A549 (cell line): ENCODE measurements at regions not wholly inside any gene's neighbourhood (a gene's known extent, or its start where the extent isn't known, plus 50 kb on each side); places are given as distances from the start of the nearest gene placed in this dataset.
"Not testable (repeated sequence)": the region's sequence is repeated elsewhere in the genome, so short reads cannot be mapped to it uniquely, and the experiment has no call there.

Experiments used
- ATAC-seq, 2 experiments: fragments of 200-7000 bp in 1 of 2; fragments of >200 bp in 1 of 2; cut with Nextera tagmentation in 1 of 2; cut with Tn5 transposase in 1 of 2; 3 replicates each; pipeline versions ENCODE4 v1.8.0 to v1.9.1; 2018 to 2020; ENCODE audit warnings: mild to moderate bottlenecking in 1 of 2, moderate library complexity in 1 of 2
- CTCF ChIA-PET: fragments of 300-600 bp; sonication (Branson Sonifier 250); formaldehyde crosslinking; extraction: SDS; loops from one replicate; lab custom pipeline; 2021; ENCODE audit warnings: antibody characterized with exemption, inconsistent platforms; lab: Yijun Ruan, JAX
- POLR2A ChIA-PET: fragments of 350-600 bp; formaldehyde crosslinking; extraction: SDS; loops from one replicate; lab custom pipeline; 2021; ENCODE audit warnings: antibody characterized with exemption, inconsistent platforms; lab: Yijun Ruan, JAX
- DNase-seq, 2 experiments: peaks; one replicate each; pipeline versions ENCODE4 v3.0.0 to v3.0.0-alpha.2; 2011 to 2016; ENCODE audit warnings: low read depth in 1 of 2, low spot score in 1 of 2
- FAIRE-seq: peaks from 2 replicates; lab custom pipeline; 2011; peaks lifted over from hg19 to GRCh38; lab: Jason Lieb, UNC
- H3K27ac ChIP-seq, 2 experiments: fragments of >200 bp; sonication (Bioruptor Twin); formaldehyde crosslinking; 3 replicates each; pipeline ENCODE4 v1.5.1; 2016 to 2017
- H3K4me1 ChIP-seq: fragments of >200 bp; sonication (Bioruptor Twin); formaldehyde crosslinking; 3 replicates; pipeline ENCODE4 v1.6.1; 2016
- H3K4me2 ChIP-seq: fragments of >200 bp; sonication (Bioruptor Twin); formaldehyde crosslinking; 3 replicates; pipeline ENCODE4 v1.6.1; 2016
- H3K4me3 ChIP-seq: fragments of >200 bp; sonication (Bioruptor Twin); formaldehyde crosslinking; 3 replicates; pipeline ENCODE4 v1.5.1; 2016
- H3K9me3 ChIP-seq: fragments of >200 bp; sonication (Bioruptor Twin); formaldehyde crosslinking; 3 replicates; pipeline ENCODE4 v1.6.1; 2016
- BHLHE40 ChIP-seq: IDR thresholded peaks from 2 replicates; pipeline ENCODE4 v1.6.1; 2012; ENCODE audit warnings: low read depth, low read length, inconsistent platforms
- CBX2 ChIP-seq: fragments of 200-600 bp; sonication (generic); IDR thresholded peaks from 2 replicates; pipeline ENCODE4 v1.6.1; 2016; ENCODE audit warnings: low read depth, mild to moderate bottlenecking, borderline replicate concordance
- CBX8 ChIP-seq: fragments of 200-600 bp; sonication (generic); IDR thresholded peaks from 2 replicates; pipeline ENCODE4 v1.6.1; 2016
- CHD4 ChIP-seq: fragments of 200-600 bp; sonication (generic); IDR thresholded peaks from 2 replicates; pipeline ENCODE4 v1.6.1; 2016; ENCODE audit warnings: antibody characterized with exemption, mild to moderate bottlenecking, borderline replicate concordance
- EHMT2 ChIP-seq: fragments of 200-600 bp; sonication (generic); IDR thresholded peaks from 2 replicates; pipeline ENCODE4 v1.6.1; 2016; ENCODE audit warnings: antibody characterized with exemption, low read depth, mild to moderate bottlenecking, moderate library complexity
- FOSL2 ChIP-seq, 2 experiments: fragments of 450-650 bp in 1 of 2; fragments of >200 bp in 1 of 2; sonication (Bioruptor Twin) in 1 of 2; formaldehyde crosslinking; IDR thresholded peaks; 2 replicates each; pipeline versions ENCODE4 v1.5.0 to v1.6.1; 2016 to 2020; ENCODE audit warnings: mild to moderate bottlenecking in 1 of 2, moderate library complexity in 1 of 2
- FOXS1 ChIP-seq: fragments of 250-450 bp; sonication (Bioruptor Pico); IDR thresholded peaks from 2 replicates; pipeline ENCODE4 v1.5.0; 2020; ENCODE audit warnings: mild to moderate bottlenecking, moderate library complexity
- HMGXB4 ChIP-seq: fragments of 250-450 bp; sonication (Bioruptor Pico); IDR thresholded peaks from 2 replicates; pipeline ENCODE4 v1.5.0; 2021; ENCODE audit warnings: mild to moderate bottlenecking, moderate library complexity, borderline replicate concordance
- HOXB13 ChIP-seq: fragments of 250-450 bp; sonication (Bioruptor Pico); IDR thresholded peaks from 2 replicates; pipeline ENCODE4 v1.5.0; 2020; ENCODE audit warnings: low read depth, mild to moderate bottlenecking, moderate library complexity
- HOXB5 ChIP-seq: fragments of 250-450 bp; sonication (Bioruptor Pico); IDR thresholded peaks from 2 replicates; pipeline ENCODE4 v1.5.0; 2020; ENCODE audit warnings: mild to moderate bottlenecking, moderate library complexity
- JUN ChIP-seq, 2 experiments: fragments of >200 bp; sonication (Bioruptor Twin); formaldehyde crosslinking; IDR thresholded peaks; 2 replicates in 1 of 2; 3 replicates in 1 of 2; pipeline ENCODE4 v1.6.1; 2016 to 2017
- KDM1A ChIP-seq: fragments of 200-600 bp; sonication (generic); IDR thresholded peaks from 2 replicates; pipeline ENCODE4 v1.6.1; 2016; ENCODE audit warnings: low read depth, mild to moderate bottlenecking
- MAFK ChIP-seq: fragments of 450-650 bp; IDR thresholded peaks from 2 replicates; pipeline ENCODE4 v1.6.1; 2014; ENCODE audit not compliant: partially characterized antibody
- MAX ChIP-seq: IDR thresholded peaks from 2 replicates; pipeline ENCODE4 v1.6.1; 2012
- MYC ChIP-seq: IDR thresholded peaks from 2 replicates; pipeline ENCODE4 v1.6.1; 2012; ENCODE audit warnings: mild to moderate bottlenecking, inconsistent platforms, low read length, improper control_type of control experiment, borderline replicate concordance
- NFE2L2 ChIP-seq: fragments of 150-350 bp; conservative IDR thresholded peaks from 2 replicates; pipeline ENCODE4 v1.6.1; 2014; ENCODE audit warnings: low read length
- NR3C1 ChIP-seq: fragments of >200 bp; sonication (Bioruptor Twin); formaldehyde crosslinking; IDR thresholded peaks from 3 replicates; pipeline ENCODE4 v1.6.1; 2017
- POLR2AphosphoS2 ChIP-seq: conservative IDR thresholded peaks from 2 replicates; pipeline ENCODE4 v1.6.1; 2012; ENCODE audit warnings: low read length, improper control_type of control experiment, inconsistent platforms
- RCOR1 ChIP-seq: fragments of 150-350 bp; IDR thresholded peaks from 2 replicates; pipeline ENCODE4 v1.6.1; 2014; ENCODE audit warnings: antibody characterized with exemption, low read length, low read depth
- RFX5 ChIP-seq: fragments of 450-650 bp; IDR thresholded peaks from 2 replicates; pipeline ENCODE4 v1.7.1; 2014; ENCODE audit warnings: antibody characterized with exemption, mild to moderate bottlenecking, moderate library complexity
- TP53 ChIP-seq: fragments of 250-450 bp; sonication (Bioruptor Pico); IDR thresholded peaks from 2 replicates; pipeline ENCODE4 v1.5.0; 2021; ENCODE audit warnings: mild to moderate bottlenecking, moderate library complexity
- WGBS: methylation state at CpG from one replicate; pipeline ENCODE4 v1.1.6; 2017; ENCODE audit errors: missing lambda C conversion rate; 5-methylcytosine and 5-hydroxymethylcytosine counted together
- TF ChIP-seq, protein P1 (sequence below): IDR thresholded peaks from 2 replicates; pipeline ENCODE4 v1.6.1; 2012

- Histone ChIP-seq H3K27ac (no peak overlapping the region), H3K4me1 (no peaks in the 10 kb centered on the region), H3K4me2 (no peak overlapping the region), H3K4me3 (no peak overlapping the region)
- DNase-seq, result no peak
- no peak for ATAC-seq
- WGBS, result 26% methylated on average over 7 of the region's 9 CpGs
- POLR2A ChIA-PET, result no interaction called here
- FAIRE-seq, result no peak
- CTCF ChIA-PET, result no interaction called here
- TF ChIP-seq CBX8 (no peak), CHD4 (no peak)
- TF ChIP-seq, all 56 proteins: peak for 0
- H3K9me3 ChIP-seq, result no peaks in the 10 kb centered on the region
Observed at GRCh38 chr4:81722290-81722851, 250.7 kb upstream of the RASGEF1B start.

GRCh38 chr4:81715757-81716156 lies 244.1 kb upstream of the RASGEF1B start:
- WGBS, result 8% methylated on average over 2 of the region's 5 CpGs
- TF ChIP-seq HOXB13 (CRISPR knock-in tag) (no peak), RFX5 (no peak), NR3C1 (no peak), MYC (no peak), HMGXB4 (CRISPR knock-in tag) (no peak), FOXS1 (CRISPR knock-in tag) (no peak), NFE2L2 (no peak), FOSL2 (IDR thresholded peaks at IDR 0.05) (no peak), FOSL2 (CRISPR knock-in tag; IDR thresholded peaks at IDR 0.05) (no peak), HOXB5 (CRISPR knock-in tag) (no peak), MAX (no peak), JUN (IDR thresholded peaks at IDR 0.05) (no peak), CBX2 (no peak), TP53 (no peak), EHMT2 (no peak), KDM1A (no peak), MAFK (no peak), BHLHE40 (no peak), POLR2AphosphoS2 (no peak), RCOR1 (no peak)
- TF ChIP-seq, protein P1, sequence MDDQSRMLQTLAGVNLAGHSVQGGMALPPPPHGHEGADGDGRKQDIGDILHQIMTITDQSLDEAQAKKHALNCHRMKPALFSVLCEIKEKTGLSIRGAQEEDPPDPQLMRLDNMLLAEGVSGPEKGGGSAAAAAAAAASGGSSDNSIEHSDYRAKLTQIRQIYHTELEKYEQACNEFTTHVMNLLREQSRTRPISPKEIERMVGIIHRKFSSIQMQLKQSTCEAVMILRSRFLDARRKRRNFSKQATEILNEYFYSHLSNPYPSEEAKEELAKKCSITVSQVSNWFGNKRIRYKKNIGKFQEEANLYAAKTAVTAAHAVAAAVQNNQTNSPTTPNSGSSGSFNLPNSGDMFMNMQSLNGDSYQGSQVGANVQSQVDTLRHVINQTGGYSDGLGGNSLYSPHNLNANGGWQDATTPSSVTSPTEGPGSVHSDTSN, result no peak
- ChIA-PET CTCF (no interaction called here), POLR2A (no interaction called here)
- H3K27ac ChIP-seq, result no peak overlapping the region
- DNase-seq (no peak), ATAC-seq (no peak), FAIRE-seq (no peak)
- H3K4me2 ChIP-seq, result no peak overlapping the region
- H3K4me3 ChIP-seq, result no peak overlapping the region
- no peaks in the 10 kb centered on the region for H3K4me1 ChIP-seq
- H3K9me3 ChIP-seq, result no peaks in the 10 kb centered on the region

DNA sequence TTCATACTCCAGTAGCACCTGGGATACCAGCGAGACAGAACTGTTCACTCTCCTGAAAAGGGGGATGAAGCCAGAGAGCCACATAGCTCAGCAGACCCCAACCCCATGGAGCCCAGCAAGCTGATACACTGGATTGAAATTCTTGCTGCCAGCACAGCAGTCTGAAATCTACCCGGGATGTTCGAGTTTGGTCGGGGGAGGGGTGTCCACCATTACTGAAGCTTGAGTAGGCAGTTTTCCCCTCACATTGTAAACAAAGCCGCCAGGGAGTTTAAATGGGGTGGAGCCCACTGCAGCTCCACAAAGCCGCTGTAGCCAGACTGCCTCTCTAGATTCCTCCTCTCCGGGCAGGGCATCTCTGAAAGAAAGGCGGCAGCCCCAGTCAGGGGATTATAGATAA lies 243.7 kb upstream of the RASGEF1B start:
- FAIRE-seq, DNase-seq: not testable (repeated sequence)
- WGBS, result 23% methylated on average over 7 of the region's 8 CpGs

More for the DNA sequence above, 243.7 kb upstream of the RASGEF1B start:
- H3K27ac ChIP-seq, ATAC-seq, POLR2A ChIA-PET, H3K4me3 ChIP-seq, H3K4me2 ChIP-seq, CTCF ChIA-PET, H3K9me3 ChIP-seq, H3K4me1 ChIP-seq: not testable (repeated sequence)
